ENCODE measurements at regions not wholly inside any gene's neighbourhood (a gene's known extent, or its start where the extent isn't known, plus 50 kb on each side); places are given as distances from the start of the nearest gene placed in this dataset.
A peak's percentile ranks its signal among the peaks of the same experiment; 100 is the strongest.

DNA sequence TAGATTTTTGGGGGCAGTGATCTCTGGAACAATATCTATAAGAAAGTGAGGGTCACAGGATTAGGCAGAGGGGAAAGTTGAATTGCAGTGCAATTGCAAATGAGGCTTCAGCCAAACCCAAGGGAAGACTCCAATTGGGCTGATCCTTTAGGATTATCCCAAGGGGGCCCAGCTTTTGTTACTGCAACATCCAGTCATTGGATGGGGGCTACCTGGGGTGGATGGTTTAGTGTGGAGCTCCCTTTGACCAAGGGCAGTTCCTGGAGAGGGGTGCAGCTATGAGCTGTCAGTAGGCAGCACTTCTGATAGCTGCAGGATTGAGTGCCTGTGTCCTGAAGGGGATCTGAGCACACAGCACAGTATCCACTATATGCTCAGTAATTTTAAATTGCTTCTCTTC lies 355.2 kb upstream of the AZI2 start:
- TF ChIP-seq, protein P1, sequence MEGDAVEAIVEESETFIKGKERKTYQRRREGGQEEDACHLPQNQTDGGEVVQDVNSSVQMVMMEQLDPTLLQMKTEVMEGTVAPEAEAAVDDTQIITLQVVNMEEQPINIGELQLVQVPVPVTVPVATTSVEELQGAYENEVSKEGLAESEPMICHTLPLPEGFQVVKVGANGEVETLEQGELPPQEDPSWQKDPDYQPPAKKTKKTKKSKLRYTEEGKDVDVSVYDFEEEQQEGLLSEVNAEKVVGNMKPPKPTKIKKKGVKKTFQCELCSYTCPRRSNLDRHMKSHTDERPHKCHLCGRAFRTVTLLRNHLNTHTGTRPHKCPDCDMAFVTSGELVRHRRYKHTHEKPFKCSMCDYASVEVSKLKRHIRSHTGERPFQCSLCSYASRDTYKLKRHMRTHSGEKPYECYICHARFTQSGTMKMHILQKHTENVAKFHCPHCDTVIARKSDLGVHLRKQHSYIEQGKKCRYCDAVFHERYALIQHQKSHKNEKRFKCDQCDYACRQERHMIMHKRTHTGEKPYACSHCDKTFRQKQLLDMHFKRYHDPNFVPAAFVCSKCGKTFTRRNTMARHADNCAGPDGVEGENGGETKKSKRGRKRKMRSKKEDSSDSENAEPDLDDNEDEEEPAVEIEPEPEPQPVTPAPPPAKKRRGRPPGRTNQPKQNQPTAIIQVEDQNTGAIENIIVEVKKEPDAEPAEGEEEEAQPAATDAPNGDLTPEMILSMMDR (IDR thresholded peaks at IDR 0.05; ENCODE audit: insufficient read depth, low read depth, low read length, missing control alignments), result no peak

DNA sequence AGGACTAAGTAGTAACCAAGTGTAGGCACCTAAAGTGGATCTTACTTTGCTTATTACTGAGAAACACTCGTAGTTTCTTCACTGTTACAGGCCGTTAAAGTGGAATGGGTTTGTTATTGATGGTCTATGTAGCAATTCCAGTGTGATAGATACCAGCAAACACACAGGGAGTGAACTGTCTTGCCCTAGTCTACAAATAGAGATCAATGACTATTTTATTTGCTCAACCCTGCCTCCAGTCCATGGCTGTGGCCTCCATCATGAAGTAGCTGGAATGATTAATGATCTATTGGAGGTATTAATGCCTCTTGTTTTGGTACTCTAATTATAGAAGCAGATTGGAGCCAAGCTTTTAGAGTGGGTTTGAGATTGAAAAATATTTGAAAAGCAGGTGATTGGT lies 362.7 kb upstream of the AZI2 start:
- no peak overlapping the region for H3K4me3 ChIP-seq (ENCODE audit: low read length)
- DNase-seq (ENCODE audit: low read depth), result no peak
- TF ChIP-seq, protein P1 (IDR thresholded peaks at IDR 0.05; ENCODE audit: insufficient read depth, low read depth, low read length, missing control alignments), result no peak

More for the DNA sequence above, 355.2 kb upstream of the AZI2 start:
- H3K4me3 ChIP-seq (ENCODE audit: low read length), result no peak overlapping the region
- no peak for DNase-seq (ENCODE audit: low read depth)

DNA sequence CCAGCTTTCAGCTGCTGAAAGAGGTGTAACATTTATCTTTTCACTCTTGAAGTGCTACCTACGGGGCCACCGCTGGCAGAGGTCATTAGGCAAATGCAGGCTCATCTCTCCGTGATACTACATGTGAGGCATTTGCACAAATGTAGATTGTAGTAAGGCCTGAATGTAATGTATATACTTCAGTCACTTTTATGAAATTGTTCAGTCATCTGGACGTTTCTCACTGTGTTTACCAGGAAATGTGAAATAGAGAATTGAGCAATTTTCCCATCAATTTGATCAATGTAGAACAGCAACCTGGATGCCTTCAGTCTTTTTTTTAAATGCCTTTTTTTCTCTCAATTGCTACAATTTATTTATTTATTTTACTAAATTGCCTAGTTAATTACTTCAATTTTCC lies 368.3 kb upstream of the AZI2 start:
- no peak for DNase-seq (ENCODE audit: low read depth)
- no peak overlapping the region for H3K4me3 ChIP-seq (ENCODE audit: low read length)
- TF ChIP-seq, protein P1 (IDR thresholded peaks at IDR 0.05; ENCODE audit: insufficient read depth, low read depth, low read length, missing control alignments), result no peak

DNA sequence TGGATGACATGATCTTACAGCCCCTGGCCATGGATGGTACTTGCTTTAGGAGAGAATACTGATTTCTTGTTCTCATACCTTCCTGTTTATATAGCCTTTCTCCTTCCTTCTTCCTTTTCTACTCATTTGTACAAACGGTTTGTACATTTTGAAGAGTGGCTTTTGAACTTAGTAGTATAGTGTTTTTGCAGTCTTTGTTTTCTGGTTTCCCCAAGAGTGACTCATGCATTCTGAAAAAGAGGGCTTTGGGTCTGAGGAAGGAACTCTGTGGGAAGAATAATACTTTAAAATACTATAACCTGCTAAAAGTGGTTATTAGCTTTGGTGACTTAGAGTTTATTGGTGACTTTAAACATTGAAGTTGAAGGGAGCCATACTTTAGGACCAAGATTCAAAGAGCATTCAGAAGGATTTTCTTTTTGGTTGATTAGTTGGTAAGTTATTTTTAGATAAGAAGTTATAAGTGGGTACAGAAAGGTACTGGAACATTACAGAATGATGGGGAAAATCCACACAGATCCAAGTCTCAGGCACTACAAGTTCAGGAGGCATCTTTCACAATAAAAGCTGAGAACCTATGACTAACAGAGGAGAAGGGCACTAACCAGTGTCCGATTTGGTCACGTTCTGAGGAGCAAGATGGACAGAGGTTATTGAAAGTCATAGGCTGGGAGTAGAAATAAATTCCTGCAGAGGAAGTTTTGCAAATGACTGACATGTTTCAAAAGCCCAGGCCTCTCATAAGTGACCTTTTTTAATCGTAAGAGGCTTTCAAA lies 369.6 kb upstream of the AZI2 start:
- no peak for DNase-seq (ENCODE audit: low read depth)
- no peak overlapping the region for H3K4me3 ChIP-seq (ENCODE audit: low read length)
- TF ChIP-seq, protein P1 (IDR thresholded peaks at IDR 0.05; ENCODE audit: insufficient read depth, low read depth, low read length, missing control alignments), result no peak

DNA sequence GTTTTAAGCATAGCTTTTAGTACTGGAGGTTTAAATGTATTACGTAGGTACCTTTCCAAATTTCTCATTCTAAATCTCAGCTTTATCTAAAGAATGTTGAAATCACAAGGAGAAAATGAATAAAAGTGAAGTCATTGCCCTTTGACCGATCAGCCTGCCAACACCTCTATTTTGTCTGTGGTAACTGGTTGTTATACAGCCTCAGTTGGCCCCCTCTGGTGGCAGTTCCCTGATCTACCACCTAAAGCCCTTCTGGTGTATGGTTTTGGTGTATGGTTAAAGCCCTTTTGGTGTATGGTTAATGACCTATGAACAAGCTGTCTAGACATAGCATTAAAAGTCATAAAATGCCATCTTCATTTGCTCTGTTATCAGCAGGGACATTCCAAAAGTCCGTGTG lies 378.2 kb upstream of the AZI2 start:
- TF ChIP-seq, protein P1 (IDR thresholded peaks at IDR 0.05; ENCODE audit: insufficient read depth, low read depth, low read length, missing control alignments), result peak; percentile 74
- DNase-seq (ENCODE audit: low read depth), result peak; percentile 69
- no peak overlapping the region for H3K4me3 ChIP-seq (ENCODE audit: low read length)

DNA sequence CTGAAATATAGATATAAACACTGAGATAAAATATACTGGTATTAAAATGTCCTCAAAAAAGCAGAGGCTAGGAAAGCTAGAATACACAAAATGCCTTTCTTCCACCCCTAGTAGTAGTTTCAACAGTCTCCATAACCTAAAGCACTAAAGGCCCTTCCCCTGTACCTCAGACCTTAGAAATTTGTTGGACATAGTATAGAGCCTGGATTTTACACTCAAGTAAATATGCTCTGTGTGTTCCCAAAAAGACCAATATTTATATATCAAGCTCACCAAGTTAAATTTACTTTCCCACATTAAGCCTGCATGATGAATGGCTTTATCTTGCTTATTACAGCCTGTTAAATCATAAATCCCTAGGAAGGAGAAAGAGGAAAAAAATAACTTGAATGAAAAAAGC lies 378.7 kb upstream of the AZI2 start:
- no peak for DNase-seq (ENCODE audit: low read depth)
- TF ChIP-seq, protein P1 (IDR thresholded peaks at IDR 0.05; ENCODE audit: insufficient read depth, low read depth, low read length, missing control alignments), result no peak
- no peak overlapping the region for H3K4me3 ChIP-seq (ENCODE audit: low read length)

DNA sequence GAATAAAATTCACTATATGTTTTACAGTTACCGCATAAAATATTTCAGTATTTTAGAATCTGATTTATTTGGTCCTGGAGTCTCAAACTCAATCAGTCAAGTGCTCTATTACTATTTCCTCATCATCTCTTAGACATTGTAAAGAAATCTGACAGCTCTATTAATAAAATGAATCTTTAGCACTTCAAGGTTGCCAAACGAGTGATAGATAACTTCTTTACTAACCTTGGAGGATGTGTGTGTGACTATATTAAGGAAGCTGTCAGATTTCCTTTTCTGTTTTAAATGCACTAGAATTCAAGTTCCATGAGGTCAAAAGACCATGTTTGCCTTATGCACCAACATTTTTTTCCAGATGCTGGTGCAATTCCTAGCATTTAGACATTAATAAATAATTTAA lies 389.8 kb upstream of the AZI2 start:
- TF ChIP-seq, protein P1 (IDR thresholded peaks at IDR 0.05; ENCODE audit: insufficient read depth, low read depth, low read length, missing control alignments), result no peak
- no peak overlapping the region for H3K4me3 ChIP-seq (ENCODE audit: low read length)
- DNase-seq (ENCODE audit: low read depth), result no peak

All from epithelial cell of esophagus (primary cell).